GM13976 (cell line): ENCODE measurements at regions not wholly inside any gene's neighbourhood (a gene's known extent, or its start where the extent isn't known, plus 50 kb on each side); places are given as distances from the start of the nearest gene placed in this dataset.

Experiments used
- DNase-seq: peaks from one replicate; pipeline ENCODE4 v3.0.0; 2012; ENCODE audit warnings: low spot score
- in situ Hi-C: fragments of 300-500 bp; cut with MboI; formaldehyde crosslinking; loops from one replicate; pipeline ENCODE4 v1.12.0; 2022; ENCODE audit warnings: low sequenced_read_pairs, mixed read lengths, inconsistent platforms; ENCODE audit not compliant: unreplicated experiment
- TF ChIP-seq, protein P1 (sequence below): IDR thresholded peaks from 2 replicates; pipeline ENCODE4 v1.5.1; 2012; ENCODE audit warnings: borderline replicate concordance, mild to moderate bottlenecking; ENCODE audit not compliant: insufficient read depth; ENCODE audit errors: extremely low read depth, missing control alignments, control extremely low read depth

DNA sequence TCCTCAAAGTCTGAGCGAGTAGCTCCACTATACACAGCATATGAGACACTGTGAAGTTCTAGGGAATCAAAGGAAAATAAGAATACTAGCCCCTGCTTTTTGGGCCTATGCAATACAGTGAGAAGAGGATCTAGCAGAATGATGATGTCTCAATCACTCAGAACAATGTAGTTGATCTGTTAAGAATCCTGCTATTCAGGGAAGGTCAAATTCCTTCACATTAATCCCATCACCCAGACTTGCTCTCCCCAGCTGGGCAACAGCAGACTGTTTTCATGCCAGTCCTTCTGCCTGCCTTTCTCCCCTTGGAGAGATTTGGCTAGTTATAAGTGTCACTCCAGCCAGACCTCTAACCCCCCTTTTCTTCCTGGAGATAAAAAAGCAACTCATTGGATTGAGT lies 230.0 kb upstream of the EPHA4 start:
- TF ChIP-seq, protein P1, sequence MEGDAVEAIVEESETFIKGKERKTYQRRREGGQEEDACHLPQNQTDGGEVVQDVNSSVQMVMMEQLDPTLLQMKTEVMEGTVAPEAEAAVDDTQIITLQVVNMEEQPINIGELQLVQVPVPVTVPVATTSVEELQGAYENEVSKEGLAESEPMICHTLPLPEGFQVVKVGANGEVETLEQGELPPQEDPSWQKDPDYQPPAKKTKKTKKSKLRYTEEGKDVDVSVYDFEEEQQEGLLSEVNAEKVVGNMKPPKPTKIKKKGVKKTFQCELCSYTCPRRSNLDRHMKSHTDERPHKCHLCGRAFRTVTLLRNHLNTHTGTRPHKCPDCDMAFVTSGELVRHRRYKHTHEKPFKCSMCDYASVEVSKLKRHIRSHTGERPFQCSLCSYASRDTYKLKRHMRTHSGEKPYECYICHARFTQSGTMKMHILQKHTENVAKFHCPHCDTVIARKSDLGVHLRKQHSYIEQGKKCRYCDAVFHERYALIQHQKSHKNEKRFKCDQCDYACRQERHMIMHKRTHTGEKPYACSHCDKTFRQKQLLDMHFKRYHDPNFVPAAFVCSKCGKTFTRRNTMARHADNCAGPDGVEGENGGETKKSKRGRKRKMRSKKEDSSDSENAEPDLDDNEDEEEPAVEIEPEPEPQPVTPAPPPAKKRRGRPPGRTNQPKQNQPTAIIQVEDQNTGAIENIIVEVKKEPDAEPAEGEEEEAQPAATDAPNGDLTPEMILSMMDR, result no peak
- in situ Hi-C loops, result no loop called here
- DNase-seq, result no peak

DNA sequence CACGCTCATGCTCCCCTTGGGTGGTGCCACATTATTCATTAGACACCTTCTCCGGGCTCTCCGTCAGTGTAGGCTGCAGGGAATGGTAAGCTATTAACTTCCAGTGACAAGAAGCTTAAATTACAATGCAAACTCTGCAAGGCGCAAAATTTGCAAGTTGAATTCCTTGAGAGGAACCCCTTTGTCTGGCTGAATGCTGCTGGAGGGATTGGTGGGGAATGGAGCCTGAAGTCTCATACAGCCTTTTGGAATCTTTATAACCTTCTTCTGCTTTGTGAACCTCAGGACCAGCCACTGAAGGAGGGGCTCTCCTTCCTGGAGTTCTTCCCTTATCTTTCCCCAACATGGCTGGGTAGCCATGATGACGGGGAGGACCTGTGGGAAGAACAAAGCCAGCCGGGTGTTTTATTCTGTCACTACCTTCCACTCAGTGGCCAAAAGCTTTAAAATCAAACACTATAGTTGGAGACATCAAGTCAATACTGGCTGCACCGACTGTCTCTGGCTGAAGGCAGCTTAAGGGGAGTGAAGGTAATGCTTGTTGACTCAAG lies 220.9 kb upstream of the EPHA4 start:
- in situ Hi-C loops, result no loop called here
- TF ChIP-seq, protein P1, result no peak
- no peak for DNase-seq

DNA sequence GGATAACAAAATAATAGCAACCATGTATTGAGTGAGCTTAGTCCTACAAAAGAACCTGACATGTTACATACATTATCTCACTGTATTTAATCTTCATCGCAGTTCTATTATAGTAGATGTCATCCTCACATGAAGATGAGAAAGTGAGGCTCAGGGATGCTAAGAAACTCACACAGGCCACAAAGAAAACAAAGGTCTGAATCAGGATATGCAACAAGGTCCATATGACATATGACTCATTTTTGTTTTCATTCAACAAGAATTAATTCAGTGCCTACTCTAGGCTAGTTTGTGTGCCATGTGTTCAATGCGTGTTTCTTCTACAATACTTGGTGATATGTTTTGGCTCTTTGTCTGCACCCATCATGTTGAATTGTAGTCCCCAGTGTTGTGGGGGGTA lies 219.7 kb upstream of the EPHA4 start:
- TF ChIP-seq, protein P1, result no peak
- in situ Hi-C loops, result no loop called here
- DNase-seq, result no peak

DNA sequence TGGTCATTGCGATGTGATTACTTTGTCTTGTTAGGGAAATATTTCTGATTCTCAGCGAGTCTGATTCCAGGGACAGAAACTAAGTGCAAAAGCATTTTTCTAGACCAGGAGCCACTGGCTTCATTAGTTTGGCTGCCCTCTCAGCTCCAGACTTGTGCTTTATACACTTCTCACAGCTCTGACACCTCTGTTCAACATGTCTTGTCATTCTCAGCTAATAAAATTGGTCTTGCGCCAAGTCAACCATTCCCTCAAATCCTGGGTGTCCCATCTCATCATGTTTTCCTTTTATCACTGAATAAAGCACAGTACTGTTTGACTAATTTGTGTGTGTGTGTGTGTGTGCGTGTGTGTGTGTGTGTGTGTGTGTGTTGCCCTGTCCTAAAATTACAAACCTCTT lies 215.5 kb upstream of the EPHA4 start:
- in situ Hi-C loops, result no loop called here
- no peak for DNase-seq
- TF ChIP-seq, protein P1, result no peak

DNA sequence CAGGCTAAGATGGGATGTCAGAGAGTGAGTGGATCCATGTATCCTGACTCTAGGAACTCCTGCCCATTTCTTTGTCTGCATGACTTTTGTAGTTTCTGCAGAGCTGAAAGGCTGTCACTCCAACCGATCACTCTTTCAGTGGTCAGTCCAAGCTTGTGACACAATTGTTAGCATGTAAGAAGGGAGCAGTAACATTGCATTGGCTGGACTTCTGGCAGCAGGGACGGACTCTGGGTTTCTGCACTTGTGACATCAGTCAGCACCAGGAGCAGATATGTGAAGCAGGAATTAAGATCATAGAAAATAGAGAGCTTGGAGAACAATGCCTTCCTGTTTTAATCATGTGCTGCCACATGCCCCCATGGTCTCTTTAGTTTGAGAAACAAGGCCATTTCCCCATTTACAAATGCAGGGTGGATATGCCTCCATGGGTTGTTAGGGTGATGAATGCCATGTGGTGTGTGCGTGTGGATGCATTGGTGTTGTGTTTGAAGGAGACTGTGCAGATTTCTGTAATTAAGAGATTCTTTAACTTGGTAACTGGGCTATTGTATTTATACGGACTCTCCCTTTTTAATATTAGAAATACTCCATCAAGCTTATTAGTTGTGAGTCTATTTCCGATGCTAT lies 214.3 kb upstream of the EPHA4 start:
- in situ Hi-C loops, result no loop called here
- DNase-seq, result no peak
- TF ChIP-seq, protein P1, result no peak

DNA sequence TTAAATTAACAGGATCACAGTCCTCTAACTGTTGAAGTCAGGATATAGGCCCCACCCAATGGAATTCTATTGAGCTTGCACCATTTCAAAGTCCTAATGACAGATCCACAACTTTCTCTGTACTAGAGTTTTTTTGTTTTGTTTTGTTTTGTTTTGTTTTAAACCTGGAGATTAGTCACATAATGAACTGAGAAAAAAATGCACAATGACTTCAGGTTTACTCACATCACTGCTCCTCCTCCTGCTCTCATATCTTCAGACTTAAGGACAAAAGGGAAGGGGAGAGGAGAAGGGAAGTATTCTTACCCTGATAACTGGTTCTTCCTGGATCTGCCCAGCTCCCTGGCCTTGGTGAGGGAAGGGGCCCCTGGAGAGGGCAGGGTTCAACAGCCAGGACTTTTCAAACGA lies 208.2 kb upstream of the EPHA4 start:
- in situ Hi-C loops, result no loop called here
- TF ChIP-seq, protein P1, result no peak
- no peak for DNase-seq
